ENCODE measurements at regions not wholly inside any gene's neighbourhood (a gene's known extent, or its start where the extent isn't known, plus 50 kb on each side); places are given as distances from the start of the nearest gene placed in this dataset.

GRCh38 chr5:17852740-17853139 lies 218.5 kb downstream of the TAF11L14 start:
- TF ChIP-seq CTCF (IDR thresholded peaks at IDR 0.05; ENCODE audit: borderline replicate concordance, extremely low read depth, low read length, poor library complexity, severe bottlenecking) (no peak), EZH2 (IDR thresholded peaks at IDR 0.05; ENCODE audit: borderline replicate concordance, low read depth, low read length, severe bottlenecking) (no peak)

Measured in DND-41 (cell line).